ENCODE measurements at regions not wholly inside any gene's neighbourhood (a gene's known extent, or its start where the extent isn't known, plus 50 kb on each side); places are given as distances from the start of the nearest gene placed in this dataset.

DNA sequence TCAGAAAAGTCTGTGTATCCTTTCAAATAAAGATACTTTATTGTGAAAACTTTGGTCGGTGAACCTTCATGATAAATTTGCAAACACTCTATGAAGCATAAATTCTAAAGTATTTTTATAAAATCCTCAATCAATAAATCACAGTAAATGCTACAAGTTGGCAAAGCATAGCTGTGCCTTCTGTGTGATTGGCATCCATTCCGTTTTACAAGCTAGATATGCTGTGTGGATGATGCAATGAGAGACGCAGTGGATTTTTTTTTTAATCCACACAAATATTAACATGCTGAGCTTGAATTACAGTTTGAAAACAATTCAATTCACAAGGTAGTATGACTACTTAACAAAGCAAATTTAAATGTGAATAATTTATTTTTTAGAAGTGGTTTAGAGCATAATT lies 937.2 kb downstream of the ZPLD1 start:
- Histone ChIP-seq H3K9me3 (no peaks in the 10 kb centered on the region), H3K36me3 (no peaks in the 10 kb centered on the region), H3K27ac (replicated peaks in 1 of 4) (no peak overlapping the region), H3K4me1 (no peaks in the 10 kb centered on the region), H3K4me3 (no peak overlapping the region), H3K27me3 (no peaks in the 10 kb centered on the region)
- no peak for DNase-seq (ENCODE audit: extremely low spot score)
- no peak for TF ChIP-seq POLR2AphosphoS5 (IDR thresholded peaks at IDR 0.05)
- no peak for TF ChIP-seq EP300 (IDR thresholded peaks at IDR 0.05)
- TF ChIP-seq, protein P1, sequence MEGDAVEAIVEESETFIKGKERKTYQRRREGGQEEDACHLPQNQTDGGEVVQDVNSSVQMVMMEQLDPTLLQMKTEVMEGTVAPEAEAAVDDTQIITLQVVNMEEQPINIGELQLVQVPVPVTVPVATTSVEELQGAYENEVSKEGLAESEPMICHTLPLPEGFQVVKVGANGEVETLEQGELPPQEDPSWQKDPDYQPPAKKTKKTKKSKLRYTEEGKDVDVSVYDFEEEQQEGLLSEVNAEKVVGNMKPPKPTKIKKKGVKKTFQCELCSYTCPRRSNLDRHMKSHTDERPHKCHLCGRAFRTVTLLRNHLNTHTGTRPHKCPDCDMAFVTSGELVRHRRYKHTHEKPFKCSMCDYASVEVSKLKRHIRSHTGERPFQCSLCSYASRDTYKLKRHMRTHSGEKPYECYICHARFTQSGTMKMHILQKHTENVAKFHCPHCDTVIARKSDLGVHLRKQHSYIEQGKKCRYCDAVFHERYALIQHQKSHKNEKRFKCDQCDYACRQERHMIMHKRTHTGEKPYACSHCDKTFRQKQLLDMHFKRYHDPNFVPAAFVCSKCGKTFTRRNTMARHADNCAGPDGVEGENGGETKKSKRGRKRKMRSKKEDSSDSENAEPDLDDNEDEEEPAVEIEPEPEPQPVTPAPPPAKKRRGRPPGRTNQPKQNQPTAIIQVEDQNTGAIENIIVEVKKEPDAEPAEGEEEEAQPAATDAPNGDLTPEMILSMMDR (IDR thresholded peaks at IDR 0.05), result no peak
- no peak for TF ChIP-seq POLR2A (IDR thresholded peaks at IDR 0.05; ENCODE audit: low read depth)
- intact Hi-C loops (cut with DNase I), result no loop called here
- WGBS, result 78% methylated on average over 3 of the region's 3 CpGs

DNA sequence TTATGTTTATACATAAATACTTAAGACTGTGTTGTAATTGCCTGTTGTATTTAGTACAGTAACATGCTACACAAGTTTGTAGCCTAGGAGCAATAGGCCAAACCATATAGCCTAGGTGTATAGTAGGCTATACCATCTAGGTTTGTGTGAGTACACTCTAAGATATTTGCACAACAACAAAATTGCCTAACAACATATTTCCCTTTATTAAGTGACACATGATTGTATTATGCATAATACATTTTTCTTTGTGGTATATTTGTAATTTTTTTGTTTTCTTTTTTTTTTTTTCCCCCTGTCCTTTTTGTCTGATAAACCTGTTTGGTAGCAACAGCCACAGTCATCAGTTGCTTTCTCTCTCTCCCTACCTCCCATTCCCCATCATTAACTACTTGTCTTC lies 945.6 kb downstream of the ZPLD1 start:
- intact Hi-C loops (cut with DNase I), result no loop called here
- no peaks in the 10 kb centered on the region for H3K9me3 ChIP-seq
- no peaks in the 10 kb centered on the region for H3K4me1 ChIP-seq
- no peaks in the 10 kb centered on the region for H3K27me3 ChIP-seq
- no peak for TF ChIP-seq POLR2A (IDR thresholded peaks at IDR 0.05; ENCODE audit: low read depth)
- TF ChIP-seq, protein P1 (IDR thresholded peaks at IDR 0.05), result no peak
- TF ChIP-seq EP300 (IDR thresholded peaks at IDR 0.05), result no peak
- no peak for TF ChIP-seq POLR2AphosphoS5 (IDR thresholded peaks at IDR 0.05)
- no peak overlapping the region for H3K27ac ChIP-seq (replicated peaks in 1 of 4)
- DNase-seq (ENCODE audit: extremely low spot score), result no peak
- H3K4me3 ChIP-seq, result no peak overlapping the region
- no peaks in the 10 kb centered on the region for H3K36me3 ChIP-seq

DNA sequence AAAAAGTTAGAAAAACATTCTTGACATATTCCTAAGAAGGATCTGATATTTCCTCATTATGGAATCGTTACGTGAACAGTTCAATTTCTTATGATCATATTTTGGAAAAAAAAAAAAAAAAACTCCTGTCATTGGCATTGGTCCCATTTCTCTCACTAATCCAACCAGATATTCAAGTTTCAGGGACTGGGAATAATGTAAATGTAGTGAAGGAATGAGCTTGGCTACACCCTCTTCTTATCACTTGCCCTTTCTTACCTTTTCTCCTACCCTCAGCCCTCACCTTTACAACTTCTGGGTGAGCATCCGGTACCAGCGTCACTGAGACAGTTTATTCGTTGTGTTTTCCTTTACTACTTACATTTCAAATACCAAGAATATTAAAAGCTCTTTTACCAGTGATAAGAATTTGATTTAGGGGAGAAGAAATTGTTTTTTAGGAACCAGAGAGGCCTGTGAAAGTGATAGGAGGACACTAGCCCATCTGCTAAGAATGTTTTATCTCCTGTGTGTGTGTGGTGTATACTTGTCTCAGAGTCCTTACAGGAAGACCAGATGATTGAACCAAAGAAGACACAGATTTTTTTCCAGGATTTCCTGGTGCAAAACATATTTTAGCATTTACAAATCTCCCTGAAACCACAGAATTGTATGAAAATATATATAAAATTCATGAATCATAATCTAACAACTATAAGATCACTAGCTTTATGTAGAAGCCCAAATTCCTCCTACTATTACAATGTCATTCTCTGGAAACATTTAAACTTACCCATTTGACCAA lies 946.7 kb downstream of the ZPLD1 start:
- H3K4me3 ChIP-seq, result no peak overlapping the region

DNA sequence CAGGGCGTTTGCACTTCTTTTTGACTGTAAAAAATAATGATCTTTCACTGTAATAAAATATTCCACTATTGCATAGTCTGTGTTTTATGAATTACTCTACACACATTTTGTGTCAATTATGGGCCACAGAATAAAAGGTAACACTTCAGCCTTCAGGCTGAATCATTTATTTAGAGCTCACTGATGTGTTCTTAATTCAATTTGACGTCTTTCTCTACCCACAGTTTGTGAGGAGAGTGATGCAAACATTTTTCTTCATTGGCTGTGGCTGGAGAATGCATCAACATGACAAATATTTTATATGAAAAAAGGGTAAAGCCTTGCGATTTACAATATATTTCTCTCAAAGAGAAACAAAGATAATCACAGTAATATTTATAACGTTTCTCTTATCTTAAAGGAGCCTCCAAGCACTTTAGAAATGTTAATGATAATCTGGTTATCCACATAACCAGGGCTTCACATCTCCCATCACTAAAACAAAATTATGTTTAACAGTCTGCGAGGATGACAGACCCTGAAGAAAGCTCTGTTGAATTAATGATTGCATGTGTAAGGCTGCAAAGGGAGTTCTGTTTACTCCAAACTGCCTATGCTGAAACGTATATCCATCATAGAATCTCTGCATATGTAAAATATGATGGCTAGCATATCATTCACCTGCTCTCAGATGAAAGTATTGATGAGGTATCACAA lies 951.3 kb downstream of the ZPLD1 start:
- DNase-seq (ENCODE audit: extremely low spot score), result no peak
- WGBS, result 55% methylated on average over 6 of the region's 6 CpGs
- intact Hi-C loops (cut with DNase I), result no loop called here
- Histone ChIP-seq H3K9me3 (no peaks in the 10 kb centered on the region), H3K4me3 (no peak overlapping the region), H3K27me3 (no peaks in the 10 kb centered on the region), H3K4me1 (no peaks in the 10 kb centered on the region), H3K27ac (replicated peaks in 1 of 4) (no peak overlapping the region), H3K36me3 (no peaks in the 10 kb centered on the region)
- TF ChIP-seq, protein P1 (IDR thresholded peaks at IDR 0.05), result no peak
- TF ChIP-seq POLR2AphosphoS5 (IDR thresholded peaks at IDR 0.05) (no peak), POLR2A (IDR thresholded peaks at IDR 0.05; ENCODE audit: low read depth) (no peak), EP300 (IDR thresholded peaks at IDR 0.05) (no peak)

More for the DNA sequence above, 946.7 kb downstream of the ZPLD1 start:
- TF ChIP-seq EP300 (IDR thresholded peaks at IDR 0.05) (no peak), POLR2AphosphoS5 (IDR thresholded peaks at IDR 0.05) (no peak), POLR2A (IDR thresholded peaks at IDR 0.05; ENCODE audit: low read depth) (no peak)
- TF ChIP-seq, protein P1 (IDR thresholded peaks at IDR 0.05), result no peak
- Histone ChIP-seq H3K27me3 (no peaks in the 10 kb centered on the region), H3K4me1 (no peaks in the 10 kb centered on the region), H3K9me3 (no peaks in the 10 kb centered on the region), H3K36me3 (no peaks in the 10 kb centered on the region), H3K27ac (replicated peaks in 1 of 4) (no peak overlapping the region)
- WGBS, result 92% methylated on average over 5 of the region's 5 CpGs
- no peak for DNase-seq (ENCODE audit: extremely low spot score)
- intact Hi-C loops (cut with DNase I), result no loop called here
